ENCODE measurements at regions not wholly inside any gene's neighbourhood (a gene's known extent, or its start where the extent isn't known, plus 50 kb on each side); places are given as distances from the start of the nearest gene placed in this dataset.

- no peak for DNase-seq (ENCODE audit: low spot score)
- Histone ChIP-seq H3K27ac (ENCODE audit: low read depth in 1 of 2, low read length in 2 of 2) (no peak overlapping the region), H3K27me3 (ENCODE audit: control insufficient read depth in 4 of 4, insufficient read depth in 4 of 4, low read length in 3 of 4) (no peaks in the 10 kb centered on the region), H3K9me3 (ENCODE audit: control insufficient read depth in 4 of 4, low read length in 3 of 4) (peaks cover 0 to 2% (median 0%) of the 10 kb centered on the region in 4 donors), H3K4me3 (ENCODE audit: low read depth in 1 of 3, low read length in 3 of 3) (no peak overlapping the region), H3K36me3 (ENCODE audit: control insufficient read depth in 4 of 4, insufficient read depth in 3 of 4, low read depth in 1 of 4, low read length in 3 of 4) (no peaks in the 10 kb centered on the region), H3K4me1 (ENCODE audit: control insufficient read depth in 4 of 4, insufficient read depth in 4 of 4, low read length in 3 of 4) (no peaks in the 10 kb centered on the region), H3K9ac (ENCODE audit: low read depth in 1 of 2, low read length in 2 of 2) (no peak overlapping the region)
- 81% methylated on average over 1 of the region's 1 CpG for WGBS
- TF ChIP-seq RAD21 (IDR thresholded peaks at IDR 0.05) = no peak
- TF ChIP-seq RXRA (IDR thresholded peaks at IDR 0.05) = no peak
- no peak for TF ChIP-seq FOXA2 (IDR thresholded peaks at IDR 0.05)
- TF ChIP-seq EGR1 (IDR thresholded peaks at IDR 0.05; ENCODE audit: low read depth in 2 of 2) = no peak
- TF ChIP-seq TAF1 (conservative IDR thresholded peaks at IDR 0.05) = no peak
- no peak for TF ChIP-seq MAX (IDR thresholded peaks at IDR 0.05)
- TF ChIP-seq HNF4G (IDR thresholded peaks at IDR 0.05) = no peak
- TF ChIP-seq NR2F2 (IDR thresholded peaks at IDR 0.05) = no peak
- no peak for TF ChIP-seq JUND (IDR thresholded peaks at IDR 0.05)
- TF ChIP-seq ZBTB33 (IDR thresholded peaks at IDR 0.05) = no peak
- no peak for TF ChIP-seq ATF3 (IDR thresholded peaks at IDR 0.05)
- TF ChIP-seq HNF4A (conservative IDR thresholded peaks at IDR 0.05) = no peak
- no peak for TF ChIP-seq GABPA (IDR thresholded peaks at IDR 0.05 in 1 of 2, conservative IDR thresholded peaks at IDR 0.05 in 1 of 2)
- TF ChIP-seq SP1 (IDR thresholded peaks at IDR 0.05) = no peak
- no peak for TF ChIP-seq CTCF (IDR thresholded peaks at IDR 0.05; ENCODE audit: low read depth, low read length, missing input control)
- TF ChIP-seq FOXA1 (IDR thresholded peaks at IDR 0.05) = no peak
- no peak for TF ChIP-seq YY1 (IDR thresholded peaks at IDR 0.05)
- TF ChIP-seq REST (IDR thresholded peaks at IDR 0.05) = no peak
These were observed 304.5 kb downstream of the ZNF248 start for GRCh38 chr10:37552881-37553280.

Data from liver (tissue), 8 donors.